Osteoblast (primary cell): ENCODE measurements at regions not wholly inside any gene's neighbourhood (a gene's known extent, or its start where the extent isn't known, plus 50 kb on each side); places are given as distances from the start of the nearest gene placed in this dataset.
A peak's percentile ranks its signal among the peaks of the same experiment; 100 is the strongest.

Experiments used
- DNase-seq: peaks from one replicate; pipeline ENCODE4 v3.0.0; 2011; ENCODE audit warnings: low spot score, mixed read lengths; ENCODE audit not compliant: insufficient read length; ENCODE audit errors: missing footprints
- H2AFZ ChIP-seq: 2 replicates; pipeline ENCODE4 v1.6.0; 2011; ENCODE audit warnings: mild to moderate bottlenecking, low read length
- H3K27ac ChIP-seq: 2 replicates; pipeline ENCODE4 v1.5.1; 2011; ENCODE audit warnings: mild to moderate bottlenecking, low read depth, low read length, moderate library complexity
- H3K27me3 ChIP-seq: 2 replicates; pipeline ENCODE4 v1.6.0; 2012; ENCODE audit warnings: mild to moderate bottlenecking, control low read depth, inconsistent platforms, low read length, moderate library complexity; ENCODE audit not compliant: insufficient read depth
- H3K36me3 ChIP-seq: 2 replicates; pipeline ENCODE4 v1.5.1; 2011; ENCODE audit warnings: mild to moderate bottlenecking, low read length, control low read depth, moderate library complexity; ENCODE audit not compliant: insufficient read depth
- H3K4me1 ChIP-seq: 2 replicates; pipeline ENCODE4 v1.5.1; 2011; ENCODE audit warnings: mild to moderate bottlenecking, low read length, control low read depth, moderate library complexity; ENCODE audit not compliant: insufficient read depth
- H3K4me2 ChIP-seq: 2 replicates; pipeline ENCODE4 v1.6.0; 2011; ENCODE audit warnings: mild to moderate bottlenecking, low read length; ENCODE audit not compliant: insufficient read depth
- H3K4me3 ChIP-seq: fragments of 200-600 bp; sonication (generic); 3 replicates; pipeline ENCODE4 v1.5.1; 2012; ENCODE audit warnings: mild to moderate bottlenecking, low read length, inconsistent platforms; ENCODE audit not compliant: insufficient read depth
- H3K79me2 ChIP-seq: 2 replicates; pipeline ENCODE4 v1.6.0; 2012; ENCODE audit warnings: mild to moderate bottlenecking, low read length, control low read depth, inconsistent platforms; ENCODE audit not compliant: insufficient read depth
- H3K9me3 ChIP-seq: 2 replicates; pipeline ENCODE4 v1.5.1; 2011; ENCODE audit warnings: low read depth, low read length, control low read depth
- H4K20me1 ChIP-seq: 2 replicates; pipeline ENCODE4 v1.6.0; 2012; ENCODE audit warnings: mild to moderate bottlenecking, low read length, control low read depth; ENCODE audit not compliant: insufficient read depth
- TF ChIP-seq, protein P1 (sequence below): IDR thresholded peaks from 2 replicates; pipeline ENCODE4 v1.5.1; 2011; ENCODE audit warnings: mild to moderate bottlenecking, low read depth, low read length, moderate library complexity; ENCODE audit errors: extremely low read depth

GRCh38 chr9:80732506-80732905 lies 956.8 kb downstream of the TLE1 start:
- TF ChIP-seq, protein P1, sequence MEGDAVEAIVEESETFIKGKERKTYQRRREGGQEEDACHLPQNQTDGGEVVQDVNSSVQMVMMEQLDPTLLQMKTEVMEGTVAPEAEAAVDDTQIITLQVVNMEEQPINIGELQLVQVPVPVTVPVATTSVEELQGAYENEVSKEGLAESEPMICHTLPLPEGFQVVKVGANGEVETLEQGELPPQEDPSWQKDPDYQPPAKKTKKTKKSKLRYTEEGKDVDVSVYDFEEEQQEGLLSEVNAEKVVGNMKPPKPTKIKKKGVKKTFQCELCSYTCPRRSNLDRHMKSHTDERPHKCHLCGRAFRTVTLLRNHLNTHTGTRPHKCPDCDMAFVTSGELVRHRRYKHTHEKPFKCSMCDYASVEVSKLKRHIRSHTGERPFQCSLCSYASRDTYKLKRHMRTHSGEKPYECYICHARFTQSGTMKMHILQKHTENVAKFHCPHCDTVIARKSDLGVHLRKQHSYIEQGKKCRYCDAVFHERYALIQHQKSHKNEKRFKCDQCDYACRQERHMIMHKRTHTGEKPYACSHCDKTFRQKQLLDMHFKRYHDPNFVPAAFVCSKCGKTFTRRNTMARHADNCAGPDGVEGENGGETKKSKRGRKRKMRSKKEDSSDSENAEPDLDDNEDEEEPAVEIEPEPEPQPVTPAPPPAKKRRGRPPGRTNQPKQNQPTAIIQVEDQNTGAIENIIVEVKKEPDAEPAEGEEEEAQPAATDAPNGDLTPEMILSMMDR: no peak

DNA sequence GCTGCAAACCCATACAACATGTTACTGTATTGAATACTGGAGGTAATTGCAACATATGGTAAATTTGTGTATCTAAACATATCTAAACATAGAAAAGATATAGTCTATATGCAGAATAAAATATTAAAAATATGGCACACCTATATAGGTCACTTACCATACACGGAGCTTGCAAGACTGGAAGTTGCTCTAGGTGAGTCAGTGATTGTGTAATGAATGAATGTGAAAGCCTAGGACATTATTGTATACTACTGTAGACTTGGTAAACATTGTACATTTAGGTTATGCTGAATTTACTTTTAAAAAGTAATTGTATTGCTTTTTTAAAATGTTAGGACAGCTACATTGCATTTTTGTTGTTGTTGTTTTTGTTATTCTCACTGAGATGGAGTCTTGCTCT lies 968.8 kb downstream of the TLE1 start:
- Histone ChIP-seq H3K4me1 (no peaks in the 10 kb centered on the region), H4K20me1 (no peaks in the 10 kb centered on the region), H3K79me2 (no peaks in the 10 kb centered on the region), H3K4me2 (no peak overlapping the region), H3K27ac (no peak overlapping the region), H3K4me3 (no peak overlapping the region), H3K27me3 (no peaks in the 10 kb centered on the region), H3K36me3 (no peaks in the 10 kb centered on the region), H3K9me3 (no peaks in the 10 kb centered on the region), H2AFZ (no peak overlapping the region)
- no peak for DNase-seq
- TF ChIP-seq, protein P1: no peak

More at GRCh38 chr9:80732506-80732905, 956.8 kb downstream of the TLE1 start:
- Histone ChIP-seq H3K4me1 (no peaks in the 10 kb centered on the region), H3K27me3 (no peaks in the 10 kb centered on the region), H2AFZ (peak overlapping the region; percentile 44), H3K9me3 (no peaks in the 10 kb centered on the region), H3K4me3 (no peak overlapping the region), H3K79me2 (no peaks in the 10 kb centered on the region), H3K4me2 (no peak overlapping the region), H4K20me1 (no peaks in the 10 kb centered on the region), H3K27ac (no peak overlapping the region), H3K36me3 (no peaks in the 10 kb centered on the region)
- no peak for DNase-seq

DNA sequence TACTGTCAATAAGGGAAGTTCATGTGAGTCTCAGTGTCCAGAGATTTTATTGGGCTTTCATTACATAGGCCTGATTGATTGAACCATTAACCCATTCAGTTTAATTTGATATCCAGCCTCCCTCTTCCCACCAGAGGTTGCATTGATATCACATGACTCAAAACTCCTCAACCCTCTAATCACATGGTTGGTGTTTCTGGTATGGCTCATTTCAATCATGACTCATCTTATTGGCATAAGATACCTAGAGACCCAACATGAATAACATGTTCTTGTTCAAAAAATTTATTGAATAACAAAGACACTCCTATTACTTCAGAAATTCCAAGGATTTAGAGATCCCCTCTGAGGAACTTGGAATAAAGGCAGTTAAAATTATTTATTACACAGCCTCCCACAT lies 982.2 kb downstream of the TLE1 start:
- Histone ChIP-seq H4K20me1 (no peaks in the 10 kb centered on the region), H3K4me3 (no peak overlapping the region), H3K36me3 (no peaks in the 10 kb centered on the region), H2AFZ (no peak overlapping the region), H3K4me1 (no peaks in the 10 kb centered on the region), H3K4me2 (no peak overlapping the region), H3K9me3 (no peaks in the 10 kb centered on the region), H3K27me3 (no peaks in the 10 kb centered on the region), H3K27ac (no peak overlapping the region), H3K79me2 (no peaks in the 10 kb centered on the region)
- TF ChIP-seq, protein P1: no peak
- no peak for DNase-seq

- Histone ChIP-seq H3K36me3 (no peaks in the 10 kb centered on the region), H3K27me3 (no peaks in the 10 kb centered on the region), H3K9me3 (no peaks in the 10 kb centered on the region), H3K4me1 (peaks cover 24% of the 10 kb centered on the region), H3K4me2 (no peak overlapping the region), H4K20me1 (no peaks in the 10 kb centered on the region), H3K4me3 (no peak overlapping the region), H3K27ac (no peak overlapping the region), H3K79me2 (no peaks in the 10 kb centered on the region), H2AFZ (no peak overlapping the region)
- DNase-seq: no peak
- TF ChIP-seq, protein P1: no peak
These were observed 988.3 kb downstream of the TLE1 start for GRCh38 chr9:80701061-80701460.
